ENCODE measurements at regions not wholly inside any gene's neighbourhood (a gene's known extent, or its start where the extent isn't known, plus 50 kb on each side); places are given as distances from the start of the nearest gene placed in this dataset.

GRCh38 chr5:7185742-7186141, 210.2 kb upstream of the ADCY2 start:
- H3K9me3 ChIP-seq (ENCODE audit: insufficient read depth in 2 of 2, low read depth in 1 of 2, low read length in 1 of 2) = no peaks in the 10 kb centered on the region
- POLR2A ChIA-PET (ENCODE audit: partially characterized antibody) = no interaction called here
- no peak for TF ChIP-seq JUND (IDR thresholded peaks at IDR 0.05; ENCODE audit: low read length)
- TF ChIP-seq YY1 (IDR thresholded peaks at IDR 0.05; ENCODE audit: low read depth, low read length) = no peak
- no peak for TF ChIP-seq SAP30 (IDR thresholded peaks at IDR 0.05; ENCODE audit: insufficient read depth, insufficient replicate concordance, low read length)
- no peak for TF ChIP-seq KDM1A (IDR thresholded peaks at IDR 0.05; ENCODE audit: borderline replicate concordance, low read length)
- TF ChIP-seq CTBP2 (IDR thresholded peaks at IDR 0.05; ENCODE audit: borderline replicate concordance, insufficient read depth, insufficient read length, low read length) = no peak
- no peak overlapping the region for H3K4me3 ChIP-seq (ENCODE audit: extremely low read depth in 1 of 4, insufficient read depth in 2 of 4, low read depth in 3 of 4, low read length in 4 of 4)
- H3K4me1 ChIP-seq (replicated peaks in 1 of 4; ENCODE audit: control insufficient read depth in 3 of 4, insufficient read depth in 4 of 4, low read length in 3 of 4) = no peaks in the 10 kb centered on the region
- H3K23me2 ChIP-seq (ENCODE audit: low read depth, low read length) = no peaks in the 10 kb centered on the region
- H2BK20ac ChIP-seq (ENCODE audit: low read length) = no peak overlapping the region
- H2AK5ac ChIP-seq (ENCODE audit: low read depth, low read length) = no peak overlapping the region
- no peak overlapping the region for H2BK12ac ChIP-seq (ENCODE audit: low read depth, low read length)
- H3K79me1 ChIP-seq (ENCODE audit: low read depth, low read length) = no peaks in the 10 kb centered on the region
- H3K23ac ChIP-seq (ENCODE audit: insufficient read length) = no peak overlapping the region
- no peak overlapping the region for H3K14ac ChIP-seq (ENCODE audit: insufficient read length)
- 87% methylated on average over 7 of the region's 7 CpGs; no CpG with 5 or more reads in 1 of the 2 experiments for WGBS, 2 experiments (ENCODE audit: extremely low coverage in 1 of 2, insufficient coverage in 1 of 2, insufficient read length in 1 of 2, insufficient replicate concordance in 2 of 2, low coverage in 1 of 2, low lambda C conversion rate in 2 of 2, missing lambda C conversion rate in 1 of 2)
- H3K4me2 ChIP-seq (ENCODE audit: insufficient read depth in 1 of 2, low read depth in 2 of 2, low read length in 2 of 2) = no peak overlapping the region
- no peak overlapping the region for H3K18ac ChIP-seq (ENCODE audit: extremely low read depth, low read length)
- no peak overlapping the region; a peak in 1 of 7 replicates for H3K9ac ChIP-seq (replicated peaks in 1 of 4; ENCODE audit: extremely low read depth in 1 of 4, low read depth in 3 of 4, low read length in 3 of 4)
- H3K27me3 ChIP-seq (replicated peaks in 1 of 4; ENCODE audit: control insufficient read depth in 3 of 4, extremely low read depth in 1 of 4, insufficient read depth in 3 of 4, low read length in 3 of 4) = peaks cover 0 to 1% (median 0%) of the 10 kb centered on the region in 4 experiments; a peak in 1 of 7 replicates
- H3K27ac ChIP-seq (ENCODE audit: low read depth, low read length) = no peak overlapping the region
- DNase-seq (ENCODE audit: low read depth in 1 of 2, low spot score in 2 of 2) (no peak), FAIRE-seq (no peak)
- CTCF ChIA-PET (ENCODE audit: partially characterized antibody) = no interaction called here
- H3K36me3 ChIP-seq (ENCODE audit: control insufficient read depth in 2 of 4, insufficient read depth in 4 of 4, low read length in 3 of 4) = no peaks in the 10 kb centered on the region
- no peak overlapping the region for H2BK120ac ChIP-seq (replicated peaks; ENCODE audit: low read depth, low read length)
- no peak overlapping the region for H3K56ac ChIP-seq (replicated peaks; ENCODE audit: insufficient read length, low read depth, low read length)
- no peak overlapping the region for H4K8ac ChIP-seq (ENCODE audit: extremely low read depth, insufficient read depth, low read length)
- peak overlapping the region; percentile 46; the same call in 1 of the 2 replicates for H2AFZ ChIP-seq (ENCODE audit: low read length)
- H4K91ac ChIP-seq (replicated peaks; ENCODE audit: insufficient read length, low read length) = no peak overlapping the region
- H4K20me1 ChIP-seq (replicated peaks in 1 of 2; ENCODE audit: control insufficient read depth in 1 of 2, insufficient read depth in 2 of 2, low read length in 2 of 2) = no peaks in the 10 kb centered on the region
- H3K4ac ChIP-seq (replicated peaks; ENCODE audit: insufficient read length, low read depth, low read length) = no peak overlapping the region
- no peak overlapping the region for H2BK15ac ChIP-seq (ENCODE audit: low read length)
- no peak overlapping the region for H4K5ac ChIP-seq (ENCODE audit: insufficient read length, low read depth, low read length)
- H3K79me2 ChIP-seq (ENCODE audit: control insufficient read depth in 1 of 2, insufficient read depth in 2 of 2, low read length in 2 of 2) = no peaks in the 10 kb centered on the region
- no peak overlapping the region for H2BK5ac ChIP-seq (ENCODE audit: low read depth, low read length)

All from H1 (cell line).